WTC11 (cell line): ENCODE measurements at regions not wholly inside any gene's neighbourhood (a gene's known extent, or its start where the extent isn't known, plus 50 kb on each side); places are given as distances from the start of the nearest gene placed in this dataset.

Experiments used
- ATAC-seq: fragments of 200-7000 bp; cut with Tn5 transposase; 2 replicates; pipeline ENCODE4 v1.10.0; 2021; ENCODE audit warnings: mild to moderate bottlenecking, moderate library complexity
- CTCF ChIA-PET: fragments of 300-600 bp; sonication (Branson Sonifier 250); formaldehyde crosslinking; loops from one replicate; lab custom pipeline; 2021; ENCODE audit warnings: antibody characterized with exemption; lab: Charles Lee
- POLR2A ChIA-PET: fragments of 350-600 bp; sonication (Branson Sonifier 250); formaldehyde crosslinking; loops from one replicate; lab custom pipeline; 2021; ENCODE audit warnings: antibody characterized with exemption; lab: Charles Lee
- DNase-seq: peaks from one replicate; pipeline ENCODE4 v3.0.0; 2021; ENCODE audit warnings: low spot score
- H3K27ac Mint-ChIP-seq: 2 replicates; pipeline ENCODE4 v1.8.0; 2021; ENCODE audit warnings: mixed read lengths
- H3K27me3 Mint-ChIP-seq: 2 replicates; pipeline ENCODE4 v1.8.0; 2021; ENCODE audit warnings: low read depth, mild to moderate bottlenecking, moderate library complexity, mixed read lengths
- H3K36me3 Mint-ChIP-seq: 2 replicates; pipeline ENCODE4 v1.8.0; 2021; ENCODE audit warnings: mixed read lengths
- H3K4me1 Mint-ChIP-seq: 2 replicates; pipeline ENCODE4 v1.8.0; 2022; ENCODE audit warnings: mixed read lengths
- H3K4me3 Mint-ChIP-seq: 2 replicates; pipeline ENCODE4 v1.8.0; 2021; ENCODE audit warnings: mild to moderate bottlenecking, moderate library complexity, mixed read lengths
- H3K9me3 Mint-ChIP-seq: 2 replicates; pipeline ENCODE4 v1.8.0; 2021; ENCODE audit warnings: mixed read lengths
- ATF2 ChIP-seq: sonication (generic); formaldehyde crosslinking; IDR thresholded peaks from 2 replicates; pipeline ENCODE4 v1.8.1; 2022; ENCODE audit warnings: low read depth, missing genetic modification reagents, borderline replicate concordance
- CREM ChIP-seq: sonication (generic); formaldehyde crosslinking; IDR thresholded peaks from 2 replicates; pipeline ENCODE4 v1.8.1; 2022; ENCODE audit warnings: mild to moderate bottlenecking, missing genetic modification reagents, moderate library complexity
- E2F1 ChIP-seq: sonication (generic); formaldehyde crosslinking; IDR thresholded peaks from 2 replicates; pipeline ENCODE4 v1.8.0; 2022; ENCODE audit warnings: mild to moderate bottlenecking, missing genetic modification reagents
- EMX1 ChIP-seq: fragments of 250-450 bp; sonication (Bioruptor Pico); IDR thresholded peaks from 2 replicates; pipeline ENCODE4 v1.8.0; 2021; ENCODE audit warnings: mild to moderate bottlenecking
- ETV6 ChIP-seq: sonication (generic); formaldehyde crosslinking; IDR thresholded peaks from 2 replicates; pipeline ENCODE4 v1.8.1; 2022; ENCODE audit warnings: mild to moderate bottlenecking, missing genetic modification reagents
- FOXK1 ChIP-seq: sonication (generic); formaldehyde crosslinking; IDR thresholded peaks from 2 replicates; pipeline ENCODE4 v1.8.0; 2022; ENCODE audit warnings: mild to moderate bottlenecking, moderate library complexity, missing genetic modification reagents
- FOXP4 ChIP-seq: sonication (generic); formaldehyde crosslinking; IDR thresholded peaks from 2 replicates; pipeline ENCODE4 v1.8.0; 2022; ENCODE audit warnings: mild to moderate bottlenecking, missing genetic modification reagents
- JUN ChIP-seq: sonication (generic); formaldehyde crosslinking; IDR thresholded peaks from 2 replicates; pipeline ENCODE4 v1.8.0; 2023; ENCODE audit warnings: mild to moderate bottlenecking, missing genetic modification reagents
- MLX ChIP-seq: sonication (generic); formaldehyde crosslinking; IDR thresholded peaks from 2 replicates; pipeline ENCODE4 v1.8.1; 2023; ENCODE audit warnings: mild to moderate bottlenecking, missing genetic modification reagents, moderate library complexity
- MYBL2 ChIP-seq: sonication (generic); formaldehyde crosslinking; IDR thresholded peaks from 2 replicates; pipeline ENCODE4 v1.8.1; 2023; ENCODE audit warnings: mild to moderate bottlenecking, moderate library complexity, missing genetic modification reagents
- NFE2L1 ChIP-seq: sonication (generic); formaldehyde crosslinking; IDR thresholded peaks from 2 replicates; pipeline ENCODE4 v1.8.1; 2023; ENCODE audit warnings: missing genetic modification reagents
- OVOL2 ChIP-seq: fragments of 250-450 bp; sonication (Bioruptor Pico); IDR thresholded peaks from 2 replicates; pipeline ENCODE4 v1.9.0; 2021; ENCODE audit warnings: mild to moderate bottlenecking, borderline replicate concordance
- RELA ChIP-seq: sonication (generic); formaldehyde crosslinking; IDR thresholded peaks from 2 replicates; pipeline ENCODE4 v1.8.1; 2022; ENCODE audit warnings: missing genetic modification reagents, mild to moderate bottlenecking, borderline replicate concordance
- SP1 ChIP-seq: sonication (generic); formaldehyde crosslinking; conservative IDR thresholded peaks from 2 replicates; pipeline ENCODE4 v1.8.1; 2022; ENCODE audit warnings: missing genetic modification reagents
- TEAD1 ChIP-seq: sonication (generic); formaldehyde crosslinking; IDR thresholded peaks from 2 replicates; pipeline ENCODE4 v1.8.0; 2022; ENCODE audit warnings: mild to moderate bottlenecking, missing genetic modification reagents
- ZNF219 ChIP-seq: sonication (generic); formaldehyde crosslinking; IDR thresholded peaks from 2 replicates; pipeline ENCODE4 v1.8.0; 2023; ENCODE audit warnings: missing genetic modification reagents, mild to moderate bottlenecking, borderline replicate concordance
- ZNF423 ChIP-seq: fragments of 250-450 bp; sonication (Bioruptor Pico); IDR thresholded peaks from 2 replicates; pipeline ENCODE4 v2.1.2; 2022; ENCODE audit warnings: mild to moderate bottlenecking, moderate library complexity
- ZNF532 ChIP-seq: fragments of 250-450 bp; sonication (Bioruptor Pico); IDR thresholded peaks from 2 replicates; pipeline ENCODE4 v1.9.0; 2021; ENCODE audit warnings: mild to moderate bottlenecking, borderline replicate concordance

- TF ChIP-seq MYBL2: no peak
Observed at GRCh38 chr13:106101201-106101600, 434.3 kb downstream of the EFNB2 start (continued).

- CTCF ChIA-PET: interaction anchor here (0.6 to 1.4 kb wide), 3 partner anchors 10 to 160 kb away, joined by 3 to 4 read pairs (median 4); no protein-coding TSS in a partner anchor
- H3K4me3 Mint-ChIP-seq: peak overlapping the region; percentile 30
- no peaks in the 10 kb centered on the region; the same call in 1 of the 2 replicates for H3K36me3 Mint-ChIP-seq
- ATAC-seq (peak; percentile 91), DNase-seq (peak; percentile 77)
- peaks cover 68% of the 10 kb centered on the region for H3K4me1 Mint-ChIP-seq
- peak overlapping the region; percentile 96 for H3K27ac Mint-ChIP-seq
- TF ChIP-seq SP1 (CRISPR knock-in tag) (no peak), ZNF532 (CRISPR knock-in tag) (peak; percentile 22; the same call in 1 of the 2 replicates), ETV6 (CRISPR knock-in tag) (0 out of 2 replicates have a peak, but pooled peaks have one; percentile 36), MYBL2 (no peak), E2F1 (no peak), ZNF423 (peak; percentile 97), NFE2L1 (CRISPR knock-in tag) (0 out of 2 replicates have a peak, but pooled peaks have one; percentile 16), TEAD1 (CRISPR knock-in tag) (peak; percentile 69; the same call in 1 of the 2 replicates), RELA (CRISPR knock-in tag) (no peak), JUN (no peak), FOXK1 (CRISPR knock-in tag) (0 out of 2 replicates have a peak, but pooled peaks have one; percentile 34), FOXP4 (CRISPR knock-in tag) (peak; percentile 28; the same call in 1 of the 2 replicates)
- no peaks in the 10 kb centered on the region for H3K27me3 Mint-ChIP-seq
- POLR2A ChIA-PET: interaction anchor here (0.6 kb wide), 1 partner anchor 10 kb away, joined by 3 read pairs; no protein-coding TSS in a partner anchor
- H3K9me3 Mint-ChIP-seq: no peaks in the 10 kb centered on the region
Observed at GRCh38 chr13:106100171-106100919, 435.1 kb downstream of the EFNB2 start.

GRCh38 chr13:106099765-106100164, 435.7 kb downstream of the EFNB2 start:
- Mint-ChIP-seq H3K36me3 (no peaks in the 10 kb centered on the region; the same call in 1 of the 2 replicates), H3K4me1 (peaks cover 68% of the 10 kb centered on the region), H3K4me3 (no peak overlapping the region), H3K27ac (peak overlapping the region; percentile 96), H3K27me3 (no peaks in the 10 kb centered on the region), H3K9me3 (no peaks in the 10 kb centered on the region)
- ChIA-PET POLR2A (interaction anchor here (0.6 kb wide), 1 partner anchor 11 kb away, joined by 3 read pairs; no protein-coding TSS in a partner anchor), CTCF (interaction anchor here (0.7 kb wide), 1 partner anchor 151 kb away, joined by 4 read pairs; no protein-coding TSS in a partner anchor)
- ATAC-seq (no peak), DNase-seq (no peak)
- TF ChIP-seq ZNF219 (CRISPR knock-in tag) (no peak), OVOL2 (CRISPR knock-in tag) (no peak), EMX1 (no peak), CREM (CRISPR knock-in tag) (no peak), ZNF532 (CRISPR knock-in tag) (peak; percentile 73; the same call in 1 of the 2 replicates), ATF2 (CRISPR knock-in tag) (no peak), MLX (CRISPR knock-in tag) (no peak)
